GM18499 (cell line): ENCODE measurements at regions not wholly inside any gene's neighbourhood (a gene's known extent, or its start where the extent isn't known, plus 50 kb on each side); places are given as distances from the start of the nearest gene placed in this dataset.
"Not testable (repeated sequence)": the region's sequence is repeated elsewhere in the genome, so short reads cannot be mapped to it uniquely, and the experiment has no call there.

Experiments
- ATAC-seq: cut with Tn5 transposase; IDR thresholded peaks from one replicate; pipeline ENCODE4 v1.9.1; 2021; ENCODE audit warnings: moderate number of reproducible peaks; ENCODE audit not compliant: insufficient read depth, unreplicated experiment

DNA sequence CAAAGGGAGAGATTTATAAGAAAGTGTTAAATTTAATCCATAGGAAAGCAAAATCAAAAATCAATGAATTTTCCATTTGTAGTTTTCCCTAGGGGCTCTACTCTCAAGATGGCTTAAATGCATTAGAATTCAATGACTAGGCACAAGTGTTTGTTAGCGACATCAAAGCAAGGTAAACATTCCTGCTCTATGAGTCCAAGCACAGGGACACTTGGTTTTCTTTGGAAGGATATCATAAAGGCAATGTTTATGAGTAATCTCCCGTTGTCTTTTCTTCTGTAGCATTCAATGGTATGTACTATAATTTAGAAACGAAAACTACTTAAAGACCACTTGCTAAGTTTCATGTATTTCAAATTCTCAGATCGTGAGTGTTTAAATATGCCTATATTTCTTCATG, 54.8 kb upstream of the ZNF717 start:
- ATAC-seq: not testable (repeated sequence)

DNA sequence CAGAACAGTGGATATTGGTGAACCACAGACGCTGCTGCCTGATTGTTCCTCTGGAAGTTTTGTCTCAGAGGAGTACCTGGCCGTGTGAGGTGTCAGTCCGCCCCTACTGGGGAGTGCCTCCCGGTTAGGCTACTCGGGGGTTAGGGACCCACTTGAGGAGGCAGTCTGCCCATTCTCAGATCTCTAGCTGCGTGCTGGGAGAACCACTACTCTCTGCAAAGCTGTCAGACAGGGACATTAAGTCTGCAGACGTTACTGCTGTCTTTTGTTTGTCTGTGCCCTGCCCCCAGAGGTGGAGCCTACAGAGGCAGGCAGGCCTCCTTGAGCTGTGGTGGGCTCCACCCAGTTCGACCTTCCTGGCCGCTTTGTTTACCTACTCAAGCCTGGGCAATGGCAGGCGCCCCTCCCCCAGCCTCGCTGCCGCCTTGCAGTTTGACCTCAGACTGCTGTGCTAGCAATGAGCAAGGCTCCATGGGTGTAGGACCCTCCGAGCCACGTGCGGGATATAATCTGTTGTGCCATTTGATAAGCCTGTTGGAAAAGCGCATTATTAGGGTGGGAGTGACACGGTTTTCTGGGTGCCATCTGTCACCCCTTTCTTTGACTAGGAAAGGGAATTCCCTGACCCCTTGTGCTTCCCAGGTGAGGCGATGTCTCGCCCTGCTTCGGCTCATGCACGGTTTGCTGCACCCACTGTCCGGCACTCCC, 65.1 kb upstream of the ZNF717 start:
- not testable (repeated sequence) for ATAC-seq

GRCh38 chr3:75863130-75863529, 77.8 kb upstream of the ZNF717 start:
- ATAC-seq: no peak

DNA sequence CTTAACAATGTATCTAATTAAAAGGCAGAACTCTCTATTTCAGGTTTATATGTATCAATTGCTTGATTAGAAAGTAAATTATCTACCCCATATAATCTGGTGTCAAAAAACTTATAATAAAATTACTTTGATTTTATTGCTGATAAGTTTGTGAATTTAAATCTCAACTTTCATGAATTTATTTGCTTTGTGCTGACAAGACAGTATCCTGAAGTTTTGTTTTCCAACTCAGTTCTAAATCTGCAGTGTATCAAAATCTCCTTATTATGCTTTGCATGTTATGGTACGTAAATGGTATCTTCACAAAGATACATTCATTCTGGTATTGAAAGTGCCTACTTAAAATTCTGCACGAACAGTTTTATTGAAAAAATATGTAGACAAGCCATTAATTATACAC, 78.5 kb upstream of the ZNF717 start:
- no peak for ATAC-seq

- ATAC-seq: not testable (repeated sequence)
Observed at GRCh38 chr3:75883719-75884118, 98.4 kb upstream of the ZNF717 start.

- ATAC-seq: no peak
Observed at GRCh38 chr3:75886971-75887526, 101.7 kb upstream of the ZNF717 start.

- ATAC-seq: no peak
Observed at GRCh38 chr3:75894234-75894633, 108.9 kb upstream of the ZNF717 start.

- ATAC-seq: no peak
Observed at GRCh38 chr3:75896265-75896664, 110.9 kb upstream of the ZNF717 start.

DNA sequence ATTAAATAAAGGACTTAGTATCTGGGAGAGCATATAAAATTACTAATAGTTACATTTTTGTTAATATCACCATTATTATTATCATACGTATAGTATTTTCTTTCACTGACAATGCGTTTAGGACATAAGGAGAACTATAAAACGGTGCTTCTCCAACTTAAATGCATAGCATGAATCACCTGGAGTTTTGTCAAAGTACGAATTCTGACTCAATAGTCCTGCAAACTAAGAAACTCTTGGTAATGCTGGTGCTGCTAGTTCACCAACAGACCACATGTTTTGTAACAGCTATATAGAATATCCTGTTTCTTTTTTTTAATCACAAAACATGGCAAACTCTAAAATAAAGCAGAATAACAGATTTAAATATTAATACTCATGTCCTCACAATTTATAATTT, 116.1 kb upstream of the ZNF717 start:
- not testable (repeated sequence) for ATAC-seq

DNA sequence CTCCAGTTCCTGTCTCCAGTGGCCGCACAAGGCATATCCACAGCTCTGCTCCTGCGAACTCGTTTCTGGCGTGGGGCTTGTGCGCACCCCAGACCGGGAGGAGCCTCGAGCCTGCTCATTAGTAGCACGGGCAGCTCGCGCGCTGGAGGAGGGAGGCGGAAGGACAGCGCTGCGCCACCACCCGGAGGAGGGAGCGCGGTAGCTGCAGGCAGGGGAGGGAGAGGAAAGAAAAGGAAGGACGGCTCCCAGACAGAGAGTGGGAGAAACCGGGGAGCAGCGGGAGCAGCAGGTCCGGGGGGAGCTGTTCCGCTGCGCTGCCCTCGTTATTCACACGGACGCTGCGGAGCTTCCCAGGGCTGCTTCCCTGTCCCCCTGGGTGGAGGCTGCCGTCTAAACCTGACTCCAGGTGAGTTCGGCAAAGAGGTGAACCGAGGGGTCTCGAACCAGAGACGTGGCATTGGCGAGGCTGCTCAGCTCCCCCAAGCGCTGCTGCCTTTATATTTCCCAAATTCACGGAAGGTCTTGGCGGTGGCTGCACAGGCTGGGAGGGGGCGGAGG, 121.3 kb upstream of the ZNF717 start:
- ATAC-seq: no peak

DNA sequence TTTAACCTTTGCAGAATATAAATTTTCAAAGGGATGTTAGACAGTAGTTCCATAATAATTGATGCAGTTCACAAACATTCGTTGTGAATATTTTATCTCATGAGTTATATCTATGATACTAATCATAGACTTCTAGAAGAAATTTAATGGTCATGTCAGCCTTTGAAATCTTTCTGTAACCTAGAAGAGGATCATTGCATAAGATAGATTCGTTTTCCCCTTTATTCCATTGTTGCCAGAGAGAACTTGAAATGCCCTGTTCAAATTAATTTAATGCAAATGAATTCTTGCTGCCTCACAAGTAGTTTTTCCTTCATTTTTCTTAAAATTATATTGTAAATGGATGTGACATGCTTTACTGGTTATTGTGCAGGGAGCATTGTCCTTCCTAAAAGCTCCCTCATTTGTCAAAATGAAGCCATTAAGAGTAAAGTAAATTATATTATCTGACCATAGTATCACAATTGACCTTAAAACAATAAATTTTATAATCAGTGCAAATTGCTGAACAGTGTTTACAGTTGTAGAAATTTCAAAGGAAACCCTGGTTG, 128.5 kb upstream of the ZNF717 start:
- ATAC-seq: no peak

DNA sequence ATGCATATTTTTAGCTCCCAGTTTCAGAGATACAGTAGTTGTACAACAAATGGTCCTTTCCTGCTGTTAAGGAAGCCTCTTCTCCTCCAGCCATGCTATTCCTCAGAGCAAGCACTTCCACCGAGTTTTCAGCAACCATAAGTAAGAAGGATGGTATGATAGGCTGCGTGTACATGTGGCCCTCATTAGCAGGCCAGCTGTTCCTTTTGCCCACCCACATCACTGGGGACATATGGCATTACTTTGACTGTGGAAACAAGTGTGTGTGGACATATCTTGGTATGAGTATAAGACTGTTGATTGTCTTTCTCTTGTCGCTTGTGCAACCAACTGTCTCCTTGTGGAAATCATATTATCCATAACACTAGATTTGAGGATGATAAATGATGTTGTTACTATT, 129.4 kb upstream of the ZNF717 start:
- not testable (repeated sequence) for ATAC-seq

DNA sequence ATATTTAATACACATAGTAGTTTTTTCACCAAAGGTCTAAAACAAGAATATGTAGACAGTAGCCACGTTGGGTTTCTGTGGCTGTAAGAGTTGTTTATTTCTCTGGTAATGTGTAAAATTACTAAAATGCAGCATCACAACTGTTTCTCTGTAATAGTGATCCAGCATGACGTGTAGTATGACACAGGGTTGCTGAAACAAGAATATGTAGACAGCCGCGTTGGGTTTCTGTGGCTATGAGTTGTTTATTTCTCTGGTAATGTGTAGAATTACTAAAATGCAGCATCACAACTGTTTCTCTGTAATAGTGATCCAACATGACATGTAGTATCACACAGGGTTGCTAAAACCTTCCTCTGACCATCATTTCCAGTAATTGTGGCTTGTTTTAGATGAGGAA, 153.6 kb upstream of the ZNF717 start:
- no peak for ATAC-seq

- no peak for ATAC-seq
Observed at GRCh38 chr3:75951941-75952340, 166.6 kb upstream of the ZNF717 start.

DNA sequence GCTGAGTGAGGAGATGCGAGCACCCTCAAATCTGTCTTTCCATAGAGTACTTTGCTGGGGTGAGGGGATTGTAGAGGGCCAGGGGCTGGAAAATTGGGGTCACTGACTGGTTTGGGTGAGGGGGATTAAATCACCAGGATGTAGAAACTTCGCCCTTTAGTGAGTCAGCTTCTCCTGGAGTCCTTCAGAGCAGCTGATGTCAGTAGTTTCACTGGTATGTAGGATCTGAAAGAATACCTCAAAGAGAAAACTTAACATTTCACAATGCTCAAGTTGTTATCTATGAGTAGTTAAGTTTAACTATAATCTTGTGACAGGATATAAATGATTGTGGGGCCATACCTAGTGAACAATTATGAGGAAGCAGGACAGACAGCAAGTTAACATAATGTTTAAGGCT, 174.7 kb upstream of the ZNF717 start:
- not testable (repeated sequence) for ATAC-seq

DNA sequence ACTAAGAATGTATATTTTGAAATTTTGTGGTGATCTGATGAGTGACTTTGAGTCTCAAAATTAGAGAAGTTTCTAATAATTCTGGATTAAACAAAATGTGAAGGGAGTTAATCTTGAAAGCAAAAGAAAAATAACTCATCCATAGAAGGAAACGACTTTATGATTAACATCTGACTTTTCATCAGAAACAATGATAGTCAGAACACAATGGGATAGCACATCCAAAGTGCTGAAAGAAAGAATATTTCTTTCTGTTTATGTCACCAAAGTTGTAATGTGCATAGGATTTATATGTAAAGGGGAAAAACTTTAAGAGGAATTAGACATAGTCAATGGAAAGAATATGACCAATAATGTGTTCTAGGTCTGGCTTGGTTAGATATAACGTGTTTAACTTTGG, 176.7 kb upstream of the ZNF717 start:
- ATAC-seq: not testable (repeated sequence)

DNA sequence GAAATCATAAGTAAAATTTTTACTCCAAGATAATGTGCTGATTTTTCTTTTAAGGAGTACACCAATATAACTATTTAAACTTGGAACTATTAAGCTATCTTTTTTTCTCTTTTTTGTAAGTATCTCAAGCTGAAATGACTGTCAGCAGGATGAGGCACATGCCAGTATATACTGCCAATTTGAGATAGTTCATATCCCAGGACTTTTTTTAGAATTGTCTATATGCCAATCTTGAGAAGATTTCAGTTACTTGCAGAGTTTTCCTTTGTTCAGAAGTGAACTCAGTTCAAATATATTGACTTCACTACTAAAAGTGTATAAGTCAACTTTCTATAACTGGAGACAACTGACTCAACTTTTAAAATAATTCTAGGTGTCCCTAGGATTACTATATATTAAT, 181.7 kb upstream of the ZNF717 start:
- ATAC-seq: no peak

DNA sequence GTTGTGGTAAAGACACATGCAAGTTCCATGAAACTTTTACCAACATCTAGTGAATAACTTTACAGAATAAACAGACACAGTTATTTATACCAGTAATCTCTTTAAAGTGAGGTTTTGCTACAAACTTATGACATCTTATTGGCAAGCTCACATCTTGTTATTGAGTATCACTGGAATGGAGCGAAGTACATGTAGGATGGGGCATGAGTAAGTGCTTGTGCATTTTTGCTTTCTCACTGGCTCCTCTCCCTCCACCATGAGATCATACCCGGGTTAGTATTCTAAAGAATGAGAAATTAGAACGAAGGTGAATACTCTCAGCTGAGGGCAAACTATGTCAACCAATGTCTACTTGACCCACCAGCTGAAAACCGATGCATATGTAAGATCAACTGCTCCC, 193.3 kb upstream of the ZNF717 start:
- ATAC-seq: no peak

- no peak for ATAC-seq
Observed at GRCh38 chr3:75981401-75981800, 196.1 kb upstream of the ZNF717 start.

DNA sequence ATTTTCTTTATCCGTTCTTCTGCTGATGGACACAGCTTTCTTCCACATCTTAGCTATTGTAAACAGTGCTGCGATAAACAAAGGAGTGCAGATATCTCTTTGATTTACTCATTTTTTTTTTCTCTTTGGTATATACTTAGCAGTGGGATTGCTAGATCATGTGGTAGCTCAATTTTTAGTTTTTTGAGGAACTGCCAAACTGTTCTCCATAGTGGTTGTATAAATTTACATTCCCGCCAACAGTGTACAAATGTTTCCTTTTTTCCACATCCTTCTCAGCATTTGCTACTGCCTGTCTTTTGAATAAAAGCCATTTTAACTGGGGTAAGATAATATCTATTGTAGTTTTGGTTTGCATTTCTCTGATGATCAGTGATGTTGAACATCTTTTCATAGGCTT, 196.8 kb upstream of the ZNF717 start:
- no peak for ATAC-seq

- no peak for ATAC-seq
Observed at GRCh38 chr3:75983111-75983510, 197.8 kb upstream of the ZNF717 start.
